A673 (cell line): ENCODE measurements at regions not wholly inside any gene's neighbourhood (a gene's known extent, or its start where the extent isn't known, plus 50 kb on each side); places are given as distances from the start of the nearest gene placed in this dataset.

Experiments used
- CTCF ChIP-seq: fragments of 300-800, 200-600 bp; sonication (generic); conservative IDR thresholded peaks from 2 replicates; pipeline ENCODE4 v1.5.1; 2017; ENCODE audit warnings: low read depth, mild to moderate bottlenecking, antibody characterized with exemption, low read length, moderate library complexity, mixed read lengths
- EZH2 ChIP-seq: fragments of 200-600 bp; sonication (generic); IDR thresholded peaks from 2 replicates; pipeline ENCODE4 v1.6.1; 2017; ENCODE audit warnings: borderline replicate concordance, low read depth, mild to moderate bottlenecking, mixed read lengths, antibody characterized with exemption, low read length; ENCODE audit not compliant: poor library complexity, severe bottlenecking

DNA sequence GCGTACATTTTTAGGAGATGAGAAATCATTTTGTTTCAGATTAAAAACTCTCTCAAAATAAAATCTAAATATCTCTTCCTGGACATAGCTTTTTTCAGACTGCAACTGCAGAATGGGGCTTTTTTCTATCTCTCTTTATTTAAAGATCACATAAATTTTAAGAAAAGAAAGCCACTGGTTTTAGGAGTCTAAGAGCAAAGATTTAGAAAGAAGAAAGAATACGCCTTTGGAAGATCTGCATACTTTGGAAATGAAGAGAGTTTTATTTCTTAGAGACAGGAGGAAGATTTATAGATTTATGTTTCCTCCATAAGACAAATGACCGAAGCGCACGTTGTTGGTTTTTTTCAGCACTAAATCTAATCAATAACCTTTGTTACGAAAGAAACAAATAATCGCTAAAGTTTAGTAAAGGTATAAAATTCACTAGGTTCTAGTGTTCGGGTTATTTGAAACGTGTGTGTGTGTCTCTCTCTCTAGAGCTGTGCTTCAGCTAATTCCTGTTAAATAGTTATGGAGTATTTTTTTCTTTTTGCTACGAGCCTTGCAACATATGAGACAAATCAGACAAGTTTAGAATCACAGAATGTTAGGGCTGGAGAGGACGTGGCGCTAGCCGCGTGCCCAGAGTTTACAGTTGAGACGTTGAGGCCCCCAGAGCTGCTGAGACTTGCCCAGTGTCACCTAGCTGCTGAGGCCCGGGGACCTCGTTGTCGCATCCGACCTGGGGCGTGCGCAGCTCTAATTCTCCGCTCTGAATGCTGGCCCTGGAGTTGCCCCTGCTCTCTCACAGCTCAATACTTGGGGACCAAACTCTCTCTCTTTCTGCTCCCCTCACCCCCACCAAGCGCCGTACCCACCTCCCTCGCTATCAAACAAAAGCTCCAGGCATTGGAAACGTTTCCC lies 69.9 kb downstream of the CTAGE1 start:
- TF ChIP-seq CTCF (no peak), EZH2 (peak; percentile 93)
